Right renal cortex interstitium (tissue), 3 donors: ENCODE measurements at regions not wholly inside any gene's neighbourhood (a gene's known extent, or its start where the extent isn't known, plus 50 kb on each side); places are given as distances from the start of the nearest gene placed in this dataset.

Experiments used
- DNase-seq, 3 donors: peaks; one replicate each; pipeline ENCODE4 v3.0.0-alpha.2; 2013; ENCODE audit warnings: low read depth in 3 of 3, low spot score in 2 of 3

DNA sequence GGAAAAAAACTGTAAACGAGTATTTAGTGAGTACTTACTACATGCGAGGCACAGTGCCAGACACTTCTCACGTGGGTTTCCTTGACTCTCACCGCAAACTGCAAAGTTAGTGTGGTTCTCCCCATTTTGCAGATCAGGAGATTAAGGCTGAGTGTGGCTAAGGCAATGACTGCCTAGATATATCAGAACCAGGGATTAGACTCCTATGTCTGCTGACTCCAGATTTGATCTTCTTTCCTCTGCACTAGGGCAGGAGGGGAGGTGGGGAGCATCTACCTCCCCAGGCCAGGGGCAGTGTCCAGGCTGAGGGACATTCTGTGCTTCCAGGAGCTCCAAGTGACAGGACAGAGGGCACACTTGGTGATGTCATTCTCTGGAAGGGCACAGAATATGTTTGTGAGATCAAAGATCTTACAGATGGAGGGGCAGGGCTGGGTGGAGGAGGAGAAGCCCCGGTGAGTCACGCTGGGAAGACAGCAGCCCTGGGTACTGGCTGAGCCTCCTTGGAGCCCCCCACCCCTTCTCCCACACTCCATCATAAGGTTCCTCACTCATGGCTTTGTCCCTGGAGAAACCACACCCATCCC is 92.4 kb downstream of the RHOB start:
- DNase-seq, result no peak

GRCh38 chr2:20539776-20540586 is 93.1 kb downstream of the RHOB start:
- DNase-seq, result no peak

DNA sequence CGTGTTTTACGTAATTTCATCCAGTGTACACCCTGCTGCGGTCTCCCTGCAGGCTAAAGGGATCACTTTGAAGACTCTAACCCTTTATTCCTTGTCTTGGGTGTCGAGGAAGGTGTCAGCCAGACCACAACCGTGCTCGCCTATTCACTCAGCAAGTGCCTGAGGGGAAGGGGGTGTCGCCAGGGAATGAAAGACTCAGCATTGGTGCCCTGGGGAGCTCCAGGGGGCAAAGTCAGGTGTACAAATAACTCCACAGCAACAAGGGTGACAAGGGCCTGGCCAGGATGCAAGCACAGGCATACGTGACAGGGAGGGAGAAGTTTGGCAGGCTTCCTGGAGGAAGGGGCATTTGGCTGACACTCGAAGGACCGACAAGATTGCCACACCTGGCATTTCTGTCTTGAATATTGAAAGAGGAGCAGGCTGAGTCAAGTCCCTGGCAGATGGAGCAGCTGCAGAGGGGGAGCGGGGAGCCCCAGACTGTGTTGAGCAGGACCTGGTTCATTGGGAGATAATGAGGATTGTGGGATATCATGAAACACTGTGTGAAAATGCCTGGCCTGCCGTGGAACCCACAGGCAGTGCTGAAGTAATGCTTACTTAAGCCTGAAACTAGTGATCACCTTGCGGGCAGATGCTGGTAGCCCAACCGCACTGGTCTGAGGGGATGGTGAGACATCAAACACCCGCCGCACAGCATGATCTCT is 93.9 kb downstream of the RHOB start:
- no peak for DNase-seq

- DNase-seq, result no peak
Observed at GRCh38 chr2:20541294-20541640, 94.4 kb downstream of the RHOB start.

GRCh38 chr2:20541651-20542050 is 94.8 kb downstream of the RHOB start:
- DNase-seq, result no peak

- no peak for DNase-seq
Observed at GRCh38 chr2:20542269-20542668, 95.4 kb downstream of the RHOB start.

GRCh38 chr2:20542746-20543468 is 96.0 kb downstream of the RHOB start:
- DNase-seq, result no peak

GRCh38 chr2:20543469-20544152 is 96.7 kb downstream of the RHOB start:
- no peak for DNase-seq

GRCh38 chr2:20544153-20544747 is 97.4 kb downstream of the RHOB start:
- DNase-seq, result no peak

DNA sequence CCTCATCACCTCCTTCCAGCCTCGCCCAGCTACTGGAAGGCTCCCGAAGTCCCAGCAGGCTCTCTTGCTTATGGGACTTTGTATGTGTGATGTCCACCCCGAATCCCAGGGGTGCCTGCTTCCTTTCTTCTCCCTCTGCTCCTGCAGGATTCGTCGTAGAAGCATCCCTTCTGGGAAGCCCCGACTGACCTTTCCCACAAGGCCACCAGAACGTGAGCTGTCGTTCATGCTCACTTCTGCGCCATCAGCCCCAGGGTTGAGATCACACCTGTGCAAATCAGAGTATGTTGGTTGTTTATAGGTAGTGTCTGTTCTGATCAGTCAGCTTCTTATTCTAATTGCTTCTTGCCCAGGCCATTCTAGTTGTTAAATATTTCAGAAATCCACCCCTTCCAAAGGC is 101.8 kb downstream of the HS1BP3 start:
- no peak for DNase-seq

DNA sequence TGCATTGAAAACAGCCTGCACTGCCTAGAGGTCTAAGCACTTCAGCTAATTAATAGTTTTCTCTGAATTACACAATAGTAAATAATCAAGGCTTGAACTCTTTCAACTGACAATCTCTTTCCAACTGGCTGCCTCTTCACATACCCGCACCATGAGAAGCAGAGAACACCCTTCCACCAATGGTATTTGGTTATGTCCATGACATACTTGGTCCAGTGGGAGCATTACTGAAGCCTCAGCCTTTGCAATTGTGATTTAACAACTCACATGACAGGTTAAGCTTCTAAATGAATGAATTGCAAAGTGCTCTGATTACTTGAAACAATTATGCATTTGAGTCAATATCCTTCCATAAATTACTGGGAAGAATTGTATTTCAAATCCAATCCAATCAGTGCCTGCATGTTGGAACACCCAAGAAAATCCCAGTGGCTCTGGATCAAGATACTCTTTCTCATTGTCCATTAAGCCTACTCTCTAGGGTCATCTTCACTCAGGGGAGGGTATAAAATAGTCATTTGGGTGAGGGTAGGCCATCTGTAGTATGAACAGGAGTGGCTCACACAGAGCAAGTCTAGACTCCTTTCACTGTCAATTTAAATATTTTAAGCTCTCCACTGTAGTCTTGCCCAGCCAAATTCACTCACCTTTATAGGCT is 101.1 kb downstream of the HS1BP3 start:
- no peak for DNase-seq

GRCh38 chr2:20551260-20551944 is 99.5 kb downstream of the HS1BP3 start:
- no peak for DNase-seq

DNA sequence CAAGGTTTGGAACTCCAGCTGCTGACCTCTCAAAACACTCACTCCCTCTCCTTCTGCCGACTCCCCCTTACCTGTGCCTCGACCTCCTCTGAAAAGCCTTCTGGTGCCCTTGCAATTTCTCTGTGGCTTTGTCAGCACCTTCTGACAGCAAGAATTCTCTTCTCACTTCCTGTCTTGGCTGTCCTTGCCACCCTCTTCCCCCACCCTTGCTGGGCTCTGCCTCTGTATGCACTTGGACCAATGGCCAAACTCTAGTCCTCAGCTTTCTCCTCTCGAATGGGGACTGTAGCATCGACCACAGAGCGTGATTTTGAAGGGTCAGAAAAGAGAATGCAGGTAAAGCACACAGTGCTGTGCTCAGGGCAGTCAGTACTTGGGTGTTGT is 99.0 kb downstream of the HS1BP3 start:
- DNase-seq, result no peak

- DNase-seq, result no peak
Observed at GRCh38 chr2:20552847-20553246, 98.1 kb downstream of the HS1BP3 start.

- DNase-seq, result no peak
Observed at GRCh38 chr2:20553580-20553979, 97.3 kb downstream of the HS1BP3 start.

DNA sequence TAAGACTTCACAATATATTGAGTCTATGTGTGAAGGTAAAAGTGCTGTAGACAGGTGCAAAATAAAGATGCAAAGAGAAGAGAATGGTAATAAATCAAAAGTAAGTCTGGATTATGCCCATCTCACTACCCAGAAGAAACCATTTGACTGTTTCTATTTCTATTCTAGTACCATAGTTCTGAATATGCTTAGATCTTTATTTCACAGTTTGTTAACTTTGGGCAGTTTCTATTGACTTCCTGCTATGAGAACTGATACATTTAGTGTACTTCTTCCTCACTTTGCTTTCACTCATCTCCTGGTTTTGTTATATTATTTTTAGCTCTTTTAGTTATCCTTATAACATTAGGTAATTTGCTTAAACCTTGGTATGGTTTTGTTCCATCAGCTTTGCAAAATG is 94.9 kb downstream of the HS1BP3 start:
- DNase-seq, result no peak

DNA sequence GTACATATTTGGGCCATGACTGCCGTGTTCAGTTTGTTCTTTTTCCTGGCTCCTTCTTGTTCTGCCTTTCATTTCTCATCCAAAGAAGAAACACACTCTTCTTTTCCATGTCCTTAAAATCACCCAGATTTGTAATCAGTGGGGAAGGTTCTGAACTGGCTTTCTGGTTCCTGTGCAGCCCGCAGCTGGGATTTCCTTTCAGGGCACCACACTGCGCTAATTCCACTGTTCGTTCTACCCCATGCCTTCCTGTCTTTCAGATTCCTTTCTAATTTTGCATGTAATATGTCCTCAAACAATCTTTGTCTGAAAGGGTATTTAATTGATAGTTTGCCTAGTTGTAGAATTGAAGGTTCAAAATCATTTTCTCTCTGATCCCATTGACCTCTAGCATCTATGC is 94.1 kb downstream of the HS1BP3 start:
- no peak for DNase-seq

- no peak for DNase-seq
Observed at GRCh38 chr2:20557226-20557625, 93.7 kb downstream of the HS1BP3 start.

DNA sequence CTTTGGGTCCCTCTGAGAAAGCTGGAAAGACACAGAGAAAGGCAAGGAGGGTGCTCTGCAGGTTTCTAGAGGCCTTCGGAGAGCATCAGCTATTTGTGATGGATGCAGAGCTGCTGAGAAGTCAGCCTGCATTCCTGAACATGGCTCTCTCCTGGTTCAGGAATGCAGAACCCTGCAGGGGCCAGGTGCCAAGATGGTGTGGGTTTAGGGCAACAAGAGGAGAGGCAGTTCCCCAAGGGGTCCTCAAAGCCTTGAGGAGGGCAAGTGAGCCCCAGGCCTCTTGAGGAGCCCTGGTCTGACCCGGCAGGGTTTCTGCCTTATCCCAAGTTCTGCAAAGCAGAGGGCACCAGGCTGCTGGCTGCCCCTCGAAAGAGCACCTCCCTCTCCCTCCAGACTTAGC is 93.3 kb downstream of the HS1BP3 start:
- DNase-seq, result no peak
